ENCODE measurements at regions not wholly inside any gene's neighbourhood (a gene's known extent, or its start where the extent isn't known, plus 50 kb on each side); places are given as distances from the start of the nearest gene placed in this dataset.

DNA sequence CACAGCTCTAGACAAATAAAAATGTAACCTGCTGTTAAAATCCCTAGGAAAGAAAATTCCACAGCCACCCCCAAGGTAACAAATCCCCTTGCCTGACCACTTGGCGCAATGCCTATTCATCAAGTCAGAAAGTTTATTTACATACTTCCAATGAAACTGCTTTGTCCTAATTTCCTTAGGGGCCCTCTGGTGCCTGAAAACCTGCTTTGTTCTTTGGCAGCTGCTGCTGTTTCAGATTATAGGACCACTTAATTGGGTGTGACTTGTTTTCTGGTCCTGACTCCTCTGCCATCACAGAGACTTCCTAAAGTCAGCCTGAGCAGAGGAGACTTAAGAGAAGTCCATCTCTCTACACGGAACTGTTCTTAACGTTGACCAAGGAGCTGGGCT is 323.6 kb downstream of the UBE3D start:
- TF ChIP-seq, protein P1, sequence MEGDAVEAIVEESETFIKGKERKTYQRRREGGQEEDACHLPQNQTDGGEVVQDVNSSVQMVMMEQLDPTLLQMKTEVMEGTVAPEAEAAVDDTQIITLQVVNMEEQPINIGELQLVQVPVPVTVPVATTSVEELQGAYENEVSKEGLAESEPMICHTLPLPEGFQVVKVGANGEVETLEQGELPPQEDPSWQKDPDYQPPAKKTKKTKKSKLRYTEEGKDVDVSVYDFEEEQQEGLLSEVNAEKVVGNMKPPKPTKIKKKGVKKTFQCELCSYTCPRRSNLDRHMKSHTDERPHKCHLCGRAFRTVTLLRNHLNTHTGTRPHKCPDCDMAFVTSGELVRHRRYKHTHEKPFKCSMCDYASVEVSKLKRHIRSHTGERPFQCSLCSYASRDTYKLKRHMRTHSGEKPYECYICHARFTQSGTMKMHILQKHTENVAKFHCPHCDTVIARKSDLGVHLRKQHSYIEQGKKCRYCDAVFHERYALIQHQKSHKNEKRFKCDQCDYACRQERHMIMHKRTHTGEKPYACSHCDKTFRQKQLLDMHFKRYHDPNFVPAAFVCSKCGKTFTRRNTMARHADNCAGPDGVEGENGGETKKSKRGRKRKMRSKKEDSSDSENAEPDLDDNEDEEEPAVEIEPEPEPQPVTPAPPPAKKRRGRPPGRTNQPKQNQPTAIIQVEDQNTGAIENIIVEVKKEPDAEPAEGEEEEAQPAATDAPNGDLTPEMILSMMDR (conservative IDR thresholded peaks at IDR 0.05): no peak
- TF ChIP-seq ZFX (IDR thresholded peaks at IDR 0.05): no peak

All from C4-2B (cell line).